Activated naive CD8-positive, alpha-beta T cell treated with anti-CD3 and anti-CD28 coated beads for 36 hours (primary cell): ENCODE measurements at regions not wholly inside any gene's neighbourhood (a gene's known extent, or its start where the extent isn't known, plus 50 kb on each side); places are given as distances from the start of the nearest gene placed in this dataset.
"Not testable (repeated sequence)": the region's sequence is repeated elsewhere in the genome, so short reads cannot be mapped to it uniquely, and the experiment has no call there.

Source experiments
- DNase-seq: peaks from one replicate; pipeline ENCODE4 v3.0.0; 2021
- H3K27ac Mint-ChIP-seq: one replicate; pipeline ENCODE4 v1.8.0; 2022; ENCODE audit warnings: mild to moderate bottlenecking, moderate library complexity, mixed read lengths
- H3K27me3 Mint-ChIP-seq: one replicate; pipeline ENCODE4 v1.8.0; 2022; ENCODE audit warnings: mild to moderate bottlenecking, mixed read lengths
- H3K36me3 Mint-ChIP-seq: one replicate; pipeline ENCODE4 v1.8.0; 2021; ENCODE audit warnings: mild to moderate bottlenecking, mixed read lengths
- H3K4me1 Mint-ChIP-seq: one replicate; pipeline ENCODE4 v1.8.0; 2021; ENCODE audit warnings: mixed read lengths
- H3K4me3 Mint-ChIP-seq: one replicate; pipeline ENCODE4 v1.8.0; 2022; ENCODE audit warnings: mild to moderate bottlenecking, moderate library complexity, mixed read lengths
- H3K9me3 Mint-ChIP-seq: one replicate; pipeline ENCODE4 v1.8.0; 2022; ENCODE audit warnings: mixed read lengths

GRCh38 chr9:78958892-78959291, 612.9 kb upstream of the TLE4 start:
- Mint-ChIP-seq H3K4me1 (no peaks in the 10 kb centered on the region), H3K36me3 (no peaks in the 10 kb centered on the region), H3K4me3 (no peak overlapping the region), H3K9me3 (peaks cover 15% of the 10 kb centered on the region), H3K27me3 (no peaks in the 10 kb centered on the region), H3K27ac (no peak overlapping the region)
- DNase-seq = no peak

GRCh38 chr9:78962156-78962555, 609.6 kb upstream of the TLE4 start:
- DNase-seq = no peak
- no peaks in the 10 kb centered on the region for H3K27me3 Mint-ChIP-seq
- H3K9me3 Mint-ChIP-seq = peaks cover 15% of the 10 kb centered on the region
- no peak overlapping the region for H3K4me3 Mint-ChIP-seq
- no peaks in the 10 kb centered on the region for H3K36me3 Mint-ChIP-seq
- H3K4me1 Mint-ChIP-seq = no peaks in the 10 kb centered on the region
- no peak overlapping the region for H3K27ac Mint-ChIP-seq

- DNase-seq = no peak
- no peaks in the 10 kb centered on the region for H3K27me3 Mint-ChIP-seq
- H3K4me1 Mint-ChIP-seq = no peaks in the 10 kb centered on the region
- H3K36me3 Mint-ChIP-seq = no peaks in the 10 kb centered on the region
- no peak overlapping the region for H3K27ac Mint-ChIP-seq
- peaks cover 9% of the 10 kb centered on the region for H3K9me3 Mint-ChIP-seq
- no peak overlapping the region for H3K4me3 Mint-ChIP-seq
Observed at GRCh38 chr9:78963911-78964310, 607.9 kb upstream of the TLE4 start.

GRCh38 chr9:78967596-78968217, 604.1 kb upstream of the TLE4 start:
- no peaks in the 10 kb centered on the region for H3K27me3 Mint-ChIP-seq
- H3K9me3 Mint-ChIP-seq = no peaks in the 10 kb centered on the region
- no peaks in the 10 kb centered on the region for H3K36me3 Mint-ChIP-seq
- DNase-seq = no peak
- no peaks in the 10 kb centered on the region for H3K4me1 Mint-ChIP-seq
- H3K27ac Mint-ChIP-seq = no peak overlapping the region
- H3K4me3 Mint-ChIP-seq = no peak overlapping the region

GRCh38 chr9:78970375-78970774, 601.4 kb upstream of the TLE4 start:
- no peaks in the 10 kb centered on the region for H3K27me3 Mint-ChIP-seq
- H3K36me3 Mint-ChIP-seq = no peaks in the 10 kb centered on the region
- H3K27ac Mint-ChIP-seq = no peak overlapping the region
- H3K9me3 Mint-ChIP-seq = no peaks in the 10 kb centered on the region
- no peaks in the 10 kb centered on the region for H3K4me1 Mint-ChIP-seq
- H3K4me3 Mint-ChIP-seq = no peak overlapping the region
- no peak for DNase-seq

- Mint-ChIP-seq H3K27ac (no peak overlapping the region), H3K4me1 (no peaks in the 10 kb centered on the region), H3K4me3 (no peak overlapping the region), H3K36me3 (no peaks in the 10 kb centered on the region), H3K9me3 (no peaks in the 10 kb centered on the region), H3K27me3 (no peaks in the 10 kb centered on the region)
- DNase-seq = no peak
Observed at GRCh38 chr9:78971540-78971939, 600.2 kb upstream of the TLE4 start.

- no peaks in the 10 kb centered on the region for H3K4me1 Mint-ChIP-seq
- no peaks in the 10 kb centered on the region for H3K36me3 Mint-ChIP-seq
- H3K27ac Mint-ChIP-seq = no peak overlapping the region
- H3K9me3 Mint-ChIP-seq = no peaks in the 10 kb centered on the region
- H3K27me3 Mint-ChIP-seq = peaks cover 2% of the 10 kb centered on the region
- H3K4me3 Mint-ChIP-seq = no peak overlapping the region
- no peak for DNase-seq
Observed at GRCh38 chr9:78972303-78972999, 599.3 kb upstream of the TLE4 start.

- Mint-ChIP-seq H3K4me3 (no peak overlapping the region), H3K36me3 (no peaks in the 10 kb centered on the region), H3K27ac (no peak overlapping the region), H3K9me3 (no peaks in the 10 kb centered on the region), H3K27me3 (peaks cover 2% of the 10 kb centered on the region), H3K4me1 (no peaks in the 10 kb centered on the region)
- DNase-seq = no peak
Observed at GRCh38 chr9:78973907-78974306, 597.9 kb upstream of the TLE4 start.

GRCh38 chr9:78982849-78983248, 588.9 kb upstream of the TLE4 start:
- Mint-ChIP-seq H3K4me1 (no peaks in the 10 kb centered on the region), H3K9me3 (no peaks in the 10 kb centered on the region), H3K27me3 (no peaks in the 10 kb centered on the region), H3K27ac (no peak overlapping the region), H3K36me3 (no peaks in the 10 kb centered on the region), H3K4me3 (no peak overlapping the region)
- DNase-seq = no peak

- no peak for DNase-seq
- no peaks in the 10 kb centered on the region for H3K27me3 Mint-ChIP-seq
- H3K27ac Mint-ChIP-seq = no peak overlapping the region
- no peaks in the 10 kb centered on the region for H3K9me3 Mint-ChIP-seq
- no peak overlapping the region for H3K4me3 Mint-ChIP-seq
- H3K4me1 Mint-ChIP-seq = no peaks in the 10 kb centered on the region
- no peaks in the 10 kb centered on the region for H3K36me3 Mint-ChIP-seq
Observed at GRCh38 chr9:78985084-78985738, 586.6 kb upstream of the TLE4 start.

GRCh38 chr9:78986446-78986845, 585.3 kb upstream of the TLE4 start:
- no peaks in the 10 kb centered on the region for H3K27me3 Mint-ChIP-seq
- no peaks in the 10 kb centered on the region for H3K36me3 Mint-ChIP-seq
- H3K4me1 Mint-ChIP-seq = no peaks in the 10 kb centered on the region
- no peaks in the 10 kb centered on the region for H3K9me3 Mint-ChIP-seq
- H3K4me3 Mint-ChIP-seq = no peak overlapping the region
- H3K27ac Mint-ChIP-seq = no peak overlapping the region
- DNase-seq = no peak

- no peak overlapping the region for H3K27ac Mint-ChIP-seq
- no peak for DNase-seq
- H3K9me3 Mint-ChIP-seq = no peaks in the 10 kb centered on the region
- H3K4me1 Mint-ChIP-seq = no peaks in the 10 kb centered on the region
- no peaks in the 10 kb centered on the region for H3K27me3 Mint-ChIP-seq
- no peak overlapping the region for H3K4me3 Mint-ChIP-seq
- H3K36me3 Mint-ChIP-seq = no peaks in the 10 kb centered on the region
Observed at GRCh38 chr9:78989031-78989658, 582.6 kb upstream of the TLE4 start.

- DNase-seq = no peak
- Mint-ChIP-seq H3K36me3 (no peaks in the 10 kb centered on the region), H3K27me3 (no peaks in the 10 kb centered on the region), H3K4me3 (no peak overlapping the region), H3K4me1 (no peaks in the 10 kb centered on the region), H3K27ac (no peak overlapping the region), H3K9me3 (no peaks in the 10 kb centered on the region)
Observed at GRCh38 chr9:78994471-78994870, 577.3 kb upstream of the TLE4 start.

GRCh38 chr9:78994974-78995373, 576.8 kb upstream of the TLE4 start:
- not testable (repeated sequence) for H3K4me3 Mint-ChIP-seq, H3K4me1 Mint-ChIP-seq, H3K9me3 Mint-ChIP-seq, H3K27me3 Mint-ChIP-seq, H3K27ac Mint-ChIP-seq, H3K36me3 Mint-ChIP-seq, DNase-seq

GRCh38 chr9:78997296-78997695, 574.5 kb upstream of the TLE4 start:
- DNase-seq = no peak
- Mint-ChIP-seq H3K4me1 (no peaks in the 10 kb centered on the region), H3K4me3 (no peak overlapping the region), H3K27ac (no peak overlapping the region), H3K9me3 (no peaks in the 10 kb centered on the region), H3K27me3 (no peaks in the 10 kb centered on the region), H3K36me3 (no peaks in the 10 kb centered on the region)
